ENCODE measurements at regions not wholly inside any gene's neighbourhood (a gene's known extent, or its start where the extent isn't known, plus 50 kb on each side); places are given as distances from the start of the nearest gene placed in this dataset.

GRCh38 chr7:145394126-145394525 lies 558.3 kb upstream of the TPK1 start:
- no peak for TF ChIP-seq CTCF (IDR thresholded peaks at IDR 0.05)
- no peak for TF ChIP-seq POLR2A (IDR thresholded peaks at IDR 0.05)

All from thyroid gland (tissue), 4 donors.